Pancreas (tissue), 10 donors: ENCODE measurements at regions not wholly inside any gene's neighbourhood (a gene's known extent, or its start where the extent isn't known, plus 50 kb on each side); places are given as distances from the start of the nearest gene placed in this dataset.
A peak's percentile ranks its signal among the peaks of the same experiment; 100 is the strongest.

ENCODE experiments used
- ATAC-seq, 4 donors: fragments of 200-7000 bp; cut with Tn5 transposase; one replicate each; pipeline versions ENCODE4 v1.8.0 to v1.9.1; 2020; ENCODE audit warnings: mild to moderate bottlenecking in 4 of 4, moderate library complexity in 4 of 4
- DNase-seq, 6 donors: peaks; one replicate each; pipeline ENCODE4 v3.0.0-alpha.2; 2020
- FAIRE-seq: peaks from 2 replicates; lab custom pipeline; 2012; peaks lifted over from hg19 to GRCh38; lab: Jason Lieb, UNC
- H3K27ac ChIP-seq, 4 donors: fragments of 200-600 bp; sonication (generic); 1 replicate in 3 of 4; 2 replicates in 1 of 4; pipeline versions ENCODE4 v1.5.0 to v1.8.0; 2020
- H3K27me3 ChIP-seq, 4 donors: fragments of 200-600 bp; one replicate each; pipeline ENCODE4 v1.8.0; 2021
- H3K36me3 ChIP-seq, 3 donors: fragments of 200-600 bp; sonication (generic) in 1 of 3; one replicate each; pipeline versions ENCODE4 v1.5.0 to v1.8.0; 2020 to 2021
- H3K4me1 ChIP-seq, 3 donors: fragments of 200-600 bp; one replicate each; pipeline ENCODE4 v1.8.0; 2021
- H3K4me3 ChIP-seq, 4 donors: fragments of 200-600 bp; sonication (generic) in 2 of 4; one replicate each; pipeline versions ENCODE4 v1.5.0 to v1.8.0; 2020 to 2021
- H3K9me3 ChIP-seq, 4 donors: fragments of 200-600 bp; one replicate each; pipeline ENCODE4 v1.8.0; 2021
- CTCF ChIP-seq, 4 donors: fragments of 200-600 bp; sonication (generic) in 3 of 4; IDR thresholded peaks; one replicate each; pipeline versions ENCODE4 v1.5.0 to v1.8.0; 2021; ENCODE audit warnings: antibody characterized with exemption in 4 of 4
- WGBS, 2 donors: extraction: QIAGEN DNeasy Blood & Tissue Kit; methylation state at CpG; one replicate each; pipeline ENCODE4 v1.1.7; 2013; 5-methylcytosine and 5-hydroxymethylcytosine counted together
- intact Hi-C, 3 donors: fragments of 100-400 bp; cut with DNase I; formaldehyde crosslinking; loops; one replicate each; pipeline versions ENCODE4 v1.11.1 to v1.14.2; 2022
- donor health status: healthy with polysubstance abuse.
- donor health status: DM: no; HTN: no; CAD: no; lungs with moderate emphysema.
- donor health status: DM: no; HTN: no; CAD: no.
- donor health status: control.
- donor health status: control.
- donor health status: Bipolar disorder and iron deficiency.
- donor health status: DM: yes; HTN: yes; CAD: no.
- donor health status: DM: no; HTN: no; CAD: no.
- donor health status: DM: no; HTN: no; CAD: no.
- donor health status: DM: yes; HTN: yes; CAD: no.

- no peak for TF ChIP-seq CTCF (IDR thresholded peaks at IDR 0.05)
- no peak overlapping the region for H3K4me3 ChIP-seq
- WGBS, 2 donors: 85% methylated on average over 10 of the region's 10 CpGs
- FAIRE-seq (no peak), DNase-seq (no peak), ATAC-seq (no peak)
- H3K9me3 ChIP-seq: no peaks in the 10 kb centered on the region
- H3K36me3 ChIP-seq: no peaks in the 10 kb centered on the region
- intact Hi-C loops: no loop called here
- H3K27ac ChIP-seq: no peak overlapping the region
- H3K4me1 ChIP-seq: no peaks in the 10 kb centered on the region
- no peaks in the 10 kb centered on the region for H3K27me3 ChIP-seq
These were observed 330.0 kb upstream of the SLC14A2 start for GRCh38 chr18:45285251-45285650.

GRCh38 chr18:45286431-45286830 lies 328.8 kb upstream of the SLC14A2 start:
- FAIRE-seq (no peak), ATAC-seq (no peak), DNase-seq (no peak)
- H3K4me1 ChIP-seq: no peaks in the 10 kb centered on the region
- H3K9me3 ChIP-seq: no peaks in the 10 kb centered on the region
- no peaks in the 10 kb centered on the region for H3K27me3 ChIP-seq
- H3K36me3 ChIP-seq: no peaks in the 10 kb centered on the region
- intact Hi-C loops: no loop called here
- WGBS, 2 donors: 74 to 82% methylated on average over 3 of the region's 3 CpGs
- no peak overlapping the region for H3K4me3 ChIP-seq
- TF ChIP-seq CTCF (IDR thresholded peaks at IDR 0.05): no peak
- H3K27ac ChIP-seq: no peak overlapping the region

GRCh38 chr18:45287531-45287930 lies 327.7 kb upstream of the SLC14A2 start:
- DNase-seq (peak; percentile 11 to 73 (median 44)), ATAC-seq (peak in 2 of 4 donors; percentile 27 to 53), FAIRE-seq (no peak)
- Histone ChIP-seq H3K27me3 (no peaks in the 10 kb centered on the region), H3K36me3 (no peaks in the 10 kb centered on the region), H3K9me3 (no peaks in the 10 kb centered on the region), H3K4me3 (no peak overlapping the region), H3K4me1 (no peaks in the 10 kb centered on the region), H3K27ac (no peak overlapping the region)
- TF ChIP-seq CTCF (IDR thresholded peaks at IDR 0.05): no peak
- intact Hi-C loops: no loop called here
- WGBS, 2 donors: 49 to 62% methylated on average over 9 of the region's 9 CpGs

GRCh38 chr18:45290364-45290763 lies 324.9 kb upstream of the SLC14A2 start:
- Histone ChIP-seq H3K27ac (no peak overlapping the region), H3K4me3 (no peak overlapping the region), H3K4me1 (no peaks in the 10 kb centered on the region), H3K9me3 (no peaks in the 10 kb centered on the region), H3K27me3 (no peaks in the 10 kb centered on the region), H3K36me3 (no peaks in the 10 kb centered on the region)
- ATAC-seq (no peak), FAIRE-seq (no peak), DNase-seq (no peak)
- no peak for TF ChIP-seq CTCF (IDR thresholded peaks at IDR 0.05)
- 89 to 94% methylated on average over 4 of the region's 4 CpGs for WGBS, 2 donors
- intact Hi-C loops: no loop called here

- Histone ChIP-seq H3K9me3 (no peaks in the 10 kb centered on the region), H3K36me3 (no peaks in the 10 kb centered on the region), H3K27me3 (no peaks in the 10 kb centered on the region), H3K4me3 (no peak overlapping the region), H3K27ac (no peak overlapping the region), H3K4me1 (no peaks in the 10 kb centered on the region)
- ATAC-seq (peak in 1 of 4 donors; percentile 60), FAIRE-seq (no peak), DNase-seq (no peak)
- WGBS, 2 donors: 75 to 83% methylated on average over 17 of the region's 17 CpGs
- no peak for TF ChIP-seq CTCF (IDR thresholded peaks at IDR 0.05)
- intact Hi-C loops: no loop called here
These were observed 323.4 kb upstream of the SLC14A2 start for GRCh38 chr18:45291621-45292615.
